Ascending aorta (tissue), 2 donors: ENCODE measurements at regions not wholly inside any gene's neighbourhood (a gene's known extent, or its start where the extent isn't known, plus 50 kb on each side); places are given as distances from the start of the nearest gene placed in this dataset.

Experiments used
- DNase-seq, 2 donors: peaks; one replicate each; pipeline ENCODE4 v3.0.0-alpha.2; 2019; ENCODE audit warnings: low spot score in 2 of 2
- H3K27ac ChIP-seq, 2 donors: fragments of 200-600 bp; sonication (generic); one replicate each; pipeline ENCODE4 v1.5.1; 2016 to 2017; ENCODE audit warnings: mild to moderate bottlenecking in 1 of 2
- H3K27me3 ChIP-seq: fragments of 200-600 bp; sonication (generic); one replicate; pipeline ENCODE4 v1.5.1; 2017
- H3K36me3 ChIP-seq, 2 donors: fragments of 200-600 bp; sonication (generic); one replicate each; pipeline ENCODE4 v1.5.1; 2016
- H3K4me1 ChIP-seq, 2 donors: fragments of 200-600 bp; sonication (generic); one replicate each; pipeline ENCODE4 v1.5.1; 2016 to 2017; ENCODE audit warnings: mild to moderate bottlenecking in 1 of 2
- H3K4me3 ChIP-seq, 2 donors: fragments of 200-600 bp; sonication (generic); one replicate each; pipeline ENCODE4 v1.5.1; 2016 to 2017; ENCODE audit warnings: mild to moderate bottlenecking in 1 of 2
- H3K9me3 ChIP-seq, 2 donors: fragments of 200-600 bp; sonication (generic); one replicate each; pipeline ENCODE4 v1.5.1; 2016
- intact Hi-C: fragments of 100-400 bp; cut with DNase I; formaldehyde crosslinking; loops from one replicate; pipeline ENCODE4 v1.15.1; 2023
- TF ChIP-seq, protein P1 (sequence below), 3 experiments: fragments of 200-600 bp in 2 of 3; fragments of 450-650 bp in 1 of 3; sonication (generic) in 2 of 3; IDR thresholded peaks; one replicate each; pipeline ENCODE4 v1.5.1; 2016 to 2019; ENCODE audit warnings: antibody characterized with exemption in 3 of 3, mild to moderate bottlenecking in 1 of 3, moderate library complexity in 1 of 3

DNA sequence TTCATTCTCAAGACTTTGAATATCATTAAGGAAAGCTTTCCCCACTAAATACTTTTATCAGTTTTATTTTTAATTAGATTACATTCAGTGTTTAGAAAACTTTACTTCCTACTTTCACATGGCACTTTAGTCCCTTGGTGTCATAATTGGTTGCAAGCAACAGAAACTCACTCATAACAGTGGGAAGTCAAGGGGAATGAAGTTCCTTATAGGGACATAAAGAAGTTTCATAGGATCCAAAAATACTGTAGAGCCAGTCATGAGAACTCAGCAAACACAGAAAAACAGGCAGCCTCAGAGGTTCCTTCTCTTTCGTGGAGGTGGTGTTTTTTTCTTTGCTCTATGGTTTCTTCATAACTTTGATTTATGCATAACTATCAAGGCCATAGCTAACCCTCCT lies 809.0 kb downstream of the BCL11A start:
- H3K4me1 ChIP-seq = no peaks in the 10 kb centered on the region
- no peak overlapping the region for H3K27ac ChIP-seq
- TF ChIP-seq, protein P1, sequence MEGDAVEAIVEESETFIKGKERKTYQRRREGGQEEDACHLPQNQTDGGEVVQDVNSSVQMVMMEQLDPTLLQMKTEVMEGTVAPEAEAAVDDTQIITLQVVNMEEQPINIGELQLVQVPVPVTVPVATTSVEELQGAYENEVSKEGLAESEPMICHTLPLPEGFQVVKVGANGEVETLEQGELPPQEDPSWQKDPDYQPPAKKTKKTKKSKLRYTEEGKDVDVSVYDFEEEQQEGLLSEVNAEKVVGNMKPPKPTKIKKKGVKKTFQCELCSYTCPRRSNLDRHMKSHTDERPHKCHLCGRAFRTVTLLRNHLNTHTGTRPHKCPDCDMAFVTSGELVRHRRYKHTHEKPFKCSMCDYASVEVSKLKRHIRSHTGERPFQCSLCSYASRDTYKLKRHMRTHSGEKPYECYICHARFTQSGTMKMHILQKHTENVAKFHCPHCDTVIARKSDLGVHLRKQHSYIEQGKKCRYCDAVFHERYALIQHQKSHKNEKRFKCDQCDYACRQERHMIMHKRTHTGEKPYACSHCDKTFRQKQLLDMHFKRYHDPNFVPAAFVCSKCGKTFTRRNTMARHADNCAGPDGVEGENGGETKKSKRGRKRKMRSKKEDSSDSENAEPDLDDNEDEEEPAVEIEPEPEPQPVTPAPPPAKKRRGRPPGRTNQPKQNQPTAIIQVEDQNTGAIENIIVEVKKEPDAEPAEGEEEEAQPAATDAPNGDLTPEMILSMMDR (IDR thresholded peaks at IDR 0.05) = no peak
- no peaks in the 10 kb centered on the region for H3K9me3 ChIP-seq
- DNase-seq = no peak
- no peak overlapping the region for H3K4me3 ChIP-seq
- intact Hi-C loops = no loop called here
- H3K36me3 ChIP-seq = no peaks in the 10 kb centered on the region
- H3K27me3 ChIP-seq = no peaks in the 10 kb centered on the region

DNA sequence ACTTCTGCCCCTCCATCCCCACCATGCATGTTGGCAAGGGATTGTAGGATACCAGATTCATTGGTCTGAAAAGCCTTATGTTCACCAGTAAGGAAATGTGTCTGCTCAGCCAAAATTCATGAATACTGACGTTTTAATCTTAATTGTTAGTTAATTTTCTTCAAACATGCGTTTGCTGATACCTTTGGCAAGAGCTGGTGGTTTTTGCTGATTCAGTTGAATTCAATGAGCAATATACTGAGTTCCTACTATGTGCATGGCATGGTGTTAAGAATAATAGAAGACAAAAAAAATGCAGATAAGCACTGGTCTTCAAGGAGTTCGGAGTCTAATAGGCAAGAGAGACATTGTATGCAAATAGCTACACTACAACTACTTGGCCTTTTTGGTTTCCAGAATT lies 811.6 kb downstream of the BCL11A start:
- intact Hi-C loops = no loop called here

GRCh38 chr2:59739166-59739565 lies 814.3 kb downstream of the BCL11A start:
- intact Hi-C loops = no loop called here
- H3K27ac ChIP-seq = no peak overlapping the region
- no peaks in the 10 kb centered on the region for H3K27me3 ChIP-seq
- TF ChIP-seq, protein P1 (IDR thresholded peaks at IDR 0.05) = no peak
- H3K4me1 ChIP-seq = no peaks in the 10 kb centered on the region
- no peak for DNase-seq
- no peaks in the 10 kb centered on the region for H3K9me3 ChIP-seq
- no peaks in the 10 kb centered on the region for H3K36me3 ChIP-seq
- H3K4me3 ChIP-seq = no peak overlapping the region

More for the DNA sequence above, 811.6 kb downstream of the BCL11A start:
- Histone ChIP-seq H3K27me3 (no peaks in the 10 kb centered on the region), H3K9me3 (no peaks in the 10 kb centered on the region), H3K4me1 (no peaks in the 10 kb centered on the region), H3K27ac (no peak overlapping the region), H3K36me3 (no peaks in the 10 kb centered on the region), H3K4me3 (no peak overlapping the region)
- DNase-seq = no peak
- TF ChIP-seq, protein P1 (IDR thresholded peaks at IDR 0.05) = no peak

DNA sequence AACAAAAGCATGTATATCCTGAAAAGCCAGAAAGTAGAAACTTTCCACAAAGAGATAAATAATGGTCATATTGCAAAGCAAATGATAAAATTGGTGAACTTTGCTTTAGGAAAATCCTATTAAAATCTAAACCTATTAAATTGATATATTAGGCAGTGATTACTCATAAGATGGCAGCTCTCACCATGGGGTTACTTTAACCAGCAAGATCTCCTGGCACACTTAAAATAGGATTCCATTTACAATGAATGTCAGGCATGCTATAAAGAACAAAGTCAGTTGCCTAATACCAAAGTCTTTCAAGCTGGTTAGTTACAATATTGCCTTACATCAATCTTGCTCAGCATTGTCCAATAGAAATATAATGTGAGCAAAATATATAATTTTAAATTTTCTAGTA lies 816.2 kb downstream of the BCL11A start:
- Histone ChIP-seq H3K4me1 (no peaks in the 10 kb centered on the region), H3K36me3 (no peaks in the 10 kb centered on the region), H3K4me3 (no peak overlapping the region), H3K27ac (no peak overlapping the region), H3K27me3 (no peaks in the 10 kb centered on the region), H3K9me3 (no peaks in the 10 kb centered on the region)
- intact Hi-C loops = no loop called here
- TF ChIP-seq, protein P1 (IDR thresholded peaks at IDR 0.05) = no peak
- DNase-seq = no peak

DNA sequence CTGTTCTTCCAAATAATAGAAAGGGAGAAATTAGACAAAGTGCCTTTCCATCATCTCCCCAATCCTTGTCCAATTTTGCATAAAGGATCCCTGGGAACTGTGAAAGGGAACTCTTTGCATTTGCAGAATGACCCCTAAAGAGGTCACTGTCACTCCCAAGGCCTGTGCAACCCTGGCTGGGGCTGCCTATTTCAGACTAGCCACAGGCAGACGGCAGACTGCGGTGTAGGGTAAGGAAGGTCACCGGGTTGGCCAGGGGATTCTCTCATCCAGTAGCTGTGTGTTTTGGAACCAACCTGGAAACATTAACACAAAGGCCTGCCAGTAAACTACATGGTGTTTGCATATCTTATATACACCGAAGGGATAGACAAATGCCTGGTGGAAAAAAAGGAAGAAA lies 818.7 kb downstream of the BCL11A start:
- Histone ChIP-seq H3K36me3 (no peaks in the 10 kb centered on the region), H3K27ac (no peak overlapping the region), H3K4me1 (no peaks in the 10 kb centered on the region), H3K9me3 (no peaks in the 10 kb centered on the region), H3K4me3 (no peak overlapping the region), H3K27me3 (no peaks in the 10 kb centered on the region)
- TF ChIP-seq, protein P1 (IDR thresholded peaks at IDR 0.05) = no peak
- intact Hi-C loops = no loop called here
- DNase-seq = no peak

DNA sequence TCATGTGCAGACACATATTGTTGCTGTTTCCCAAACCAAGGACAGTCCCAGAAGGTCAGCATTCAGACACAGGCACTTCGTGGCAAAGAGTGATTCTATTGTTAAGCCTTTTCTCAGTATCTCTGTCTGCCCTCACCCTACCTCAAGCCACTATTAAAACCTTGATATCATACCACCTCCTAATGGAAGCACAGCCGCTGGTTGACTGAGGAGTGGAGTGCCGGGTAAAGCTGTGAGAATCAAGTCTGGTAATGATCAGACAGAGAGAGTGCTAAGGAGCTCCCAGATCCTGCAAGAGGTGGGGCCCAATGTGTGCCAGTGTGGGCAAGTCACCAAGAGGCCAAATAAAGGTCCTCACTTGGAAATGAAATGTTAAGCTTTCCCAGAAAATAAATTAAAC lies 819.5 kb downstream of the BCL11A start:
- no peaks in the 10 kb centered on the region for H3K9me3 ChIP-seq
- H3K36me3 ChIP-seq = no peaks in the 10 kb centered on the region
- TF ChIP-seq, protein P1 (IDR thresholded peaks at IDR 0.05) = no peak
- no peaks in the 10 kb centered on the region for H3K4me1 ChIP-seq
- intact Hi-C loops = no loop called here
- H3K4me3 ChIP-seq = no peak overlapping the region
- no peak overlapping the region for H3K27ac ChIP-seq
- no peak for DNase-seq
- H3K27me3 ChIP-seq = no peaks in the 10 kb centered on the region
